H54 (cell line): ENCODE measurements at regions not wholly inside any gene's neighbourhood (a gene's known extent, or its start where the extent isn't known, plus 50 kb on each side); places are given as distances from the start of the nearest gene placed in this dataset.
"Not testable (repeated sequence)": the region's sequence is repeated elsewhere in the genome, so short reads cannot be mapped to it uniquely, and the experiment has no call there.

Experiments
- DNase-seq: peaks from one replicate; pipeline ENCODE4 v3.0.0; 2011; ENCODE audit warnings: low spot score, mixed read lengths; ENCODE audit not compliant: insufficient read length
- FAIRE-seq: peaks from 3 replicates; lab custom pipeline; 2011; peaks lifted over from hg19 to GRCh38; lab: Jason Lieb, UNC
- POLR2A ChIP-seq: IDR thresholded peaks from 2 replicates; pipeline ENCODE4 v1.6.1; 2011; ENCODE audit warnings: low read depth, mild to moderate bottlenecking, low read length

DNA sequence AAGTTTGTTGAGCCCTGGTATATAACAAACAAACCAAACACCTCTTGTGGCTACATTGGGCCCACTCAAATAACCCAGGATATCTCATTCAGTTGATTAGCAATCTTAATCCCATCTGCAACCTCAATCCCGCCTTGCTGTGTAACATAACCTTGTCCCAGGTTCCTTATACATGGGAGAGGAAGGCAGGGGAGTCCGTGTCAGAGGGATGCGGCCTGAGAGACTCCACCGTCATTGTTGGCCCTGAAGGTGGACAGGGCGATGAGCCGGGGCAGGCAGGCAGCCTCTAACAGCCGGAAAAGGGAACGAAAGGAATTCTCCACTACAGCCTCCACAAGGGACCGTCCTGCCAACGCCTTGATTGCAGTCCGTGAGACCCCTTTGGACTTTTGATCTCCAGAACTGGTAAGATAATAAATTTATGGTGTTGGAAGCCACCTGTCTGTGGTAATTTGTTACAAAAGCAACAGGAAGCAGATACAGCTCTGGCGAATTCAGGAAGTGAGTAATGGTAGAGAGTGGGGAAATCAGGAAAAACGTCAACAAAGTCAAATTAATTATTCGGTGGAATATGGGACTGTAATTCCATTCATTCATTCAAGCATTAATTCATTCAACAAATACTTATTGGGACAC lies 124.5 kb upstream of the SALL4 start:
- FAIRE-seq: no peak
- no peak for DNase-seq
- TF ChIP-seq POLR2A: no peak

DNA sequence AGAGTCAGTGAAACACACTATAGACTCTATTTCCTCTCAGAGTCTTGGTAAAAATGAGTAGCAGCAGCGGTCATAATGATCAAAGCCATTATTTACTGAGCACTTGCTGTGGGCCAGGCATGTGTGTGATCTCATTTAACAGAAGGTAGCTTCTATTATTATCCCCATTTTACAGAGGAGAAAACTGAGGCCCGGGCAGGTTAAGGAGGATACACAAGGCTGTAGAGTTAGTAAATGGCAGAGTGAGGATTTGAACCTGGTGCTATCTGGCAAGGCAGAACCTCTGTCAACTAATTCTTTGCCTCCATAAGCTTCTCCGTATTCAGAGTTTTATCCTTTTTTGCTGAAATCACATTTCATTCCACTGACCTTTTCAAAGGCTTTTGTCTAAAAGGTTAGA lies 122.2 kb upstream of the SALL4 start:
- TF ChIP-seq POLR2A: no peak
- no peak for FAIRE-seq
- no peak for DNase-seq

- DNase-seq (no peak), FAIRE-seq (no peak)
- TF ChIP-seq POLR2A: no peak
Observed at GRCh38 chr20:51923633-51924032, 121.3 kb upstream of the SALL4 start.

DNA sequence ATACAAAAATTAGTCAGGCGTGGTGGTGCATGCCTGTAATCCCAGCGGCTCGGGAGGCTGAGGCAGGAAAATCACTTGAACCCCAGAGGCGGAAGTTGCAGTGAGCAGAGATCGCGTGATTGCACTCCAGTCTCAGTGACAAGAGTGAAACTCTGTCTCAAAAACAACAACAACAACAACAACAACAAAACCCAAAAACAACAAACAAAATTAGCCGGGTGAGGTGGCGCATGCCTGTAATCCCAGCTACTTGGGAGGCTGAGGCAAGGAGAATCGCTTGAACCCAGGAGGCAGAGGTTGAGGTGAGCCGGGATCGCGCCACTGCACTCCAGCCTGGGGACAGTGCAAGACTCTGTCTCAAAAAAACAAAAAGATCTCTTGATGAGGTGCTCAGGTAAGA lies 120.5 kb upstream of the SALL4 start:
- DNase-seq, FAIRE-seq: not testable (repeated sequence)

GRCh38 chr20:51918561-51918960 lies 116.2 kb upstream of the SALL4 start:
- TF ChIP-seq POLR2A: no peak
- DNase-seq (no peak), FAIRE-seq (no peak)

DNA sequence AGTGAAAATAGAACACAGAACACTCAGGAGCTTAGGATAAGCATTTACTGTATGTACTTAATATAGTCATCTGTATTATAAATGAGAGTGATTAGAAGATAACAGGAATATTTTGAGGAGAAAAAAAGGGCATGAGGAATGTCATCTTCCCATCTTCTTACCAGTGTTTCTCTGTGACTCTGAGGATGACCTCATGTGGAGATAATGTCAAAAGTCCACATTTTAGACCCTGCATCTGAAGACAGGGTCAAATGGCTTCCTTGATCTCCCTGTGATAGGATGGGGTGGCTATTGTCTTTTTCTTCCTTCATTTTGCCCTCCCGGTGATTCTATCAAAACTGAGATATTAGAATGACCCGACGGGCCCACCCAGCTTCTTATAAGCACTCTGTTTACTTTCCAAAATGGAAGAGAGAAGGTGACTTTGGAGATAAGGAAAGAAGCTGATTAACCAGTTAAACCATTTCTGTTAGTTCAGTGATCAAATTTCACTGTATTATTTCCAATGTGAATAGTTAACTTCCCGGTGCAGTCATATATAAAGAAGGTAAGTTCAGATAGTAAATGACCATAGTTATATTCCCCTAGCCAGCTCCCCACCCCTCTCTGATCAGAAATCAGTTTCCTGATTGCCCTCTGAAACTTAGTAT lies 115.7 kb upstream of the SALL4 start:
- TF ChIP-seq POLR2A: no peak
- DNase-seq (no peak), FAIRE-seq (no peak)

DNA sequence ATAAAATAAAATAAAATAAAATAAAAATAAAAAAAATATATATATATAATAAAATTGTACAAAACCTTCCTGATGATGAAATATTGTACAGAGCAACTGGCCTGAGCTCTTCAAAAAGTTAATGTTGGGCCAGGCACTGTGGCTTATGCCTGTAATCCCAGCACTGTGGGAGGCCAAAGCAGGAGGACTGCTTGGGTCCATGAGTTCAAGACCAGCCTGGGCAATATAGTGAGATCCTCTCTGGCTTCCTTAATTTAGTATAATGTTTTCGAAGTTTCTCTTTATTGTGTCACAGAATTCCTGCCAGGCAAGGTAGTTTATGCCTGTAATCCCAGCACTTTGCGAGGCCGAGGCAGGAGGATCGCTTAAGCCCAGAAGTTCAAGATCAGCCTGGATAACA lies 113.9 kb upstream of the SALL4 start:
- TF ChIP-seq POLR2A: no peak
- no peak for FAIRE-seq

DNA sequence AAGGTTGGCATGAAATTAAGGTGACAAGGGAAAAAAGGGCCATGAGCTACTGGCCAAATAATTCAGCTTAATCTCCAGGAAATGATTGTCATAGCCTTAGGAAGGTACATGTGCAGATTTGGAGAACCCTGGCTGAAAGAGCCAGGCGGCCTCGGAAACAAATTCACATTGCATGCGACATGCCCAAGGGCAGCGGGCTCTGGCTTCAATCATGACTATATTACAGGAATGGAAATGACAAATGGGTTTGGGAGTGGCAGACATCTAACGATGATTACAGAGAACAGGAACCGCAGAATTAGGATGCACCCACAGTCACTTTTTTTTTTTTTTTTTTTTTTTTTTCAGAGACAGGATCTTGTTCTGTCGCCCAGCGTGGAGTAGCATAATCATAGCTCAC lies 112.4 kb upstream of the SALL4 start:
- no peak for DNase-seq
- no peak for TF ChIP-seq POLR2A
- FAIRE-seq: no peak

More for the DNA sequence above, 113.9 kb upstream of the SALL4 start:
- no peak for DNase-seq

- FAIRE-seq (no peak), DNase-seq (no peak)
Observed at GRCh38 chr20:51910321-51911050, 108.2 kb upstream of the SALL4 start.

DNA sequence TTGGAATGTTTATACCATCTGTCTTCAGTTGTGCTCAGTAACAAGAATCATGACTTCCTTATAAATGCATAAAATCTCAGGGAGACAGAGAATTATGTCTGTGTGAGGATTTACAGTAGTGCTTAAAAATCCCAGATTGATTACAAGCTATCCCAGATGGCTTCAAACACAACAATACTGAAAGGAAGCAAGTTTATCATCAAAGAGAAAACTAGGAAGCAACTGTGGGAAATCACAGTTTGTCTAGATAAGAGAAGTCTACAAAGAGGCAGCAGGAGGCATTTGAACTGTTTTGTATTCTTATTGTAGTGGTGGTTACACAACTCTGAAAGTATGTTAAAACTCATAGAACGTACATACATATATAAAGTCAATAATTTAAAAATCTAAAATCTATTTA lies 104.4 kb upstream of the SALL4 start:
- FAIRE-seq (no peak), DNase-seq (no peak)
- no peak for TF ChIP-seq POLR2A

More at GRCh38 chr20:51910321-51911050, 108.2 kb upstream of the SALL4 start:
- no peak for TF ChIP-seq POLR2A

GRCh38 chr20:51906049-51906448 lies 103.7 kb upstream of the SALL4 start:
- FAIRE-seq: no peak
- no peak for TF ChIP-seq POLR2A
- DNase-seq: no peak

GRCh38 chr20:51902933-51903332 lies 100.6 kb upstream of the SALL4 start:
- DNase-seq (no peak), FAIRE-seq (no peak)
- no peak for TF ChIP-seq POLR2A

GRCh38 chr20:51900443-51900842 lies 98.1 kb upstream of the SALL4 start:
- no peak for TF ChIP-seq POLR2A
- FAIRE-seq (no peak), DNase-seq (no peak)

DNA sequence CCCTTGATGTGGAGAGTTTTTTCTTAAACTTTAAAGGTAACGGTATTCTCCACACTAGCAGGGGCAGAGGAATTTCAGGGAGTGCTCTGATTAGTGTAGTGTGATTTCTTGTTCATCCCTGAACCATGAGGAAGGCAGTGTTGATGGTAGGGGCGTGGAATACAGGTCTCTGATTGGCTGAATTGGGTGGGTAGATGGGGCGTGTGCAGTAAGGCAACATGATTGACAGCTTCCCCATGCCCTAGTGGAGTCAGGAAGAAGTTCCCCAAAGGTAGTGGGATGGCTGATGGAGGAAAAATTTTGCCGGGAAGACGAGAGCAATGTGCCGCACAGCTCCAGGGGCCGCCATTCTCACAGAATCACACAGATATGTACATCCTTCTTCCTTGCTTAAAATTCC lies 97.4 kb upstream of the SALL4 start:
- TF ChIP-seq POLR2A: no peak
- DNase-seq (no peak), FAIRE-seq (no peak)
